Calu3 (cell line): ENCODE measurements at regions not wholly inside any gene's neighbourhood (a gene's known extent, or its start where the extent isn't known, plus 50 kb on each side); places are given as distances from the start of the nearest gene placed in this dataset.

Source experiments
- BruUV-seq: library from RNA; stranded (reverse); fragments of 400-500 nt; replicated peaks from 2 replicates; lab custom pipeline; 2021; lab: Mats Ljungman, UMichigan
- CTCF ChIA-PET: fragments of 300-600 bp; sonication (Branson Sonifier 250); formaldehyde crosslinking; loops from one replicate; lab custom pipeline; 2022; ENCODE audit warnings: antibody characterized with exemption; lab: Charles Lee
- DNase-seq: peaks from one replicate; pipeline ENCODE4 v3.0.0; 2022
- H3K27ac Mint-ChIP-seq: one replicate; pipeline ENCODE4 v1.8.0; 2022; ENCODE audit warnings: mixed read lengths; ENCODE audit not compliant: unreplicated experiment
- H3K27me3 Mint-ChIP-seq: one replicate; pipeline ENCODE4 v1.8.0; 2022; ENCODE audit warnings: mixed read lengths; ENCODE audit not compliant: unreplicated experiment
- H3K36me3 Mint-ChIP-seq: one replicate; pipeline ENCODE4 v1.8.0; 2022; ENCODE audit warnings: mild to moderate bottlenecking, moderate library complexity, mixed read lengths; ENCODE audit not compliant: insufficient read depth, unreplicated experiment
- H3K4me1 Mint-ChIP-seq: one replicate; pipeline ENCODE4 v1.8.0; 2022; ENCODE audit warnings: mild to moderate bottlenecking, low read depth, mixed read lengths; ENCODE audit not compliant: unreplicated experiment
- H3K4me3 Mint-ChIP-seq: one replicate; pipeline ENCODE4 v1.8.0; 2022; ENCODE audit warnings: mild to moderate bottlenecking, low read depth, moderate library complexity, mixed read lengths; ENCODE audit not compliant: unreplicated experiment
- H3K9me3 Mint-ChIP-seq: one replicate; pipeline ENCODE4 v1.8.0; 2022; ENCODE audit warnings: low read depth, mixed read lengths; ENCODE audit not compliant: unreplicated experiment
- intact Hi-C: fragments of 100-400 bp; cut with micrococcal nuclease; formaldehyde crosslinking; loops from one replicate; pipeline ENCODE4 v1.10.0; 2022; ENCODE audit not compliant: unreplicated experiment
- TF ChIP-seq, protein P1 (sequence below): fragments of 200-600 bp; IDR thresholded peaks from one replicate; pipeline ENCODE4 v1.8.0; 2022; ENCODE audit warnings: antibody characterized with exemption; ENCODE audit not compliant: unreplicated experiment

DNA sequence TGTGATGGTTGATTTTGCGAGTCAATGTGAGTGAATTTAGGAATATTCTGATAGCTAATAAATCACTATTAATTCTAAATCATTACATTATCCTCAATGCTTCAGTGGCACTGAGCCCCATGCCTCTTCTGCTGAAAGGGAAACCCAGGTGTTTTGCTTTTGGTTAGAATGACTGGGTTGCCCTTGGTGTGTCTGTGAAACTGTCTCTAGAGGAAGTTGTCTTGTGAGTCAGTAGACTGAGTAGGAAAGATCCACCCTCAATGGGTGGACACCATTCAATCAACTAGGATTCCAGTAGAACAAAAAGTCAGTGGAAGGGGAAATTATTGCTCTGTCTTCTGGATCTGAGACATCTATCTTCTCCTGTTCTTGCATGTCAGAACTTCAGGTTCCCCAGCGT, 472.4 kb downstream of the ANKRD7 start:
- no peak for DNase-seq
- Mint-ChIP-seq H3K4me3 (no peak overlapping the region), H3K27me3 (no peaks in the 10 kb centered on the region)

DNA sequence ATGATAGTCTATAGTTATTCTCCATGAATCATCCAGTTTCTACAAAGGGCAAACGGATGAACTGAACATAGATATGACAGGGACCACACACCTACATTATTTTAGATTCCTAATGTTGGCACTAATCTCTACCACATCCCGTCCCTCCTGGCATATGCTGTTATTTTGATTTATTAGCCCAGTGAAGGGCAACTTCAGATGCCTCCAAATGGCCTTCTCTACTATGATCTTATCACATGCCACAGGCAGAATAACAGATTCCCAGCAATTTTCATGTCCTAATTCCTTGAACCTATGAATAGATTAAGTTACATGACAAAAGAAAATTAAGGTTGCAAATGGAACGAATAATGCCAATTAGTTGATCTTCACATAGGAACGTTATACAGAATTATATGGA, 474.7 kb downstream of the ANKRD7 start:
- CTCF ChIA-PET = no interaction called here
- TF ChIP-seq, protein P1, sequence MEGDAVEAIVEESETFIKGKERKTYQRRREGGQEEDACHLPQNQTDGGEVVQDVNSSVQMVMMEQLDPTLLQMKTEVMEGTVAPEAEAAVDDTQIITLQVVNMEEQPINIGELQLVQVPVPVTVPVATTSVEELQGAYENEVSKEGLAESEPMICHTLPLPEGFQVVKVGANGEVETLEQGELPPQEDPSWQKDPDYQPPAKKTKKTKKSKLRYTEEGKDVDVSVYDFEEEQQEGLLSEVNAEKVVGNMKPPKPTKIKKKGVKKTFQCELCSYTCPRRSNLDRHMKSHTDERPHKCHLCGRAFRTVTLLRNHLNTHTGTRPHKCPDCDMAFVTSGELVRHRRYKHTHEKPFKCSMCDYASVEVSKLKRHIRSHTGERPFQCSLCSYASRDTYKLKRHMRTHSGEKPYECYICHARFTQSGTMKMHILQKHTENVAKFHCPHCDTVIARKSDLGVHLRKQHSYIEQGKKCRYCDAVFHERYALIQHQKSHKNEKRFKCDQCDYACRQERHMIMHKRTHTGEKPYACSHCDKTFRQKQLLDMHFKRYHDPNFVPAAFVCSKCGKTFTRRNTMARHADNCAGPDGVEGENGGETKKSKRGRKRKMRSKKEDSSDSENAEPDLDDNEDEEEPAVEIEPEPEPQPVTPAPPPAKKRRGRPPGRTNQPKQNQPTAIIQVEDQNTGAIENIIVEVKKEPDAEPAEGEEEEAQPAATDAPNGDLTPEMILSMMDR = no peak
- no TSS peak for BruUV-seq
- H3K27me3 Mint-ChIP-seq = no peaks in the 10 kb centered on the region
- intact Hi-C loops = no loop called here
- no peak for DNase-seq
- H3K36me3 Mint-ChIP-seq = no peaks in the 10 kb centered on the region
- H3K4me3 Mint-ChIP-seq = no peak overlapping the region
- no peak overlapping the region for H3K27ac Mint-ChIP-seq
- H3K9me3 Mint-ChIP-seq = no peaks in the 10 kb centered on the region
- H3K4me1 Mint-ChIP-seq = no peaks in the 10 kb centered on the region

More for the DNA sequence above, 472.4 kb downstream of the ANKRD7 start:
- Mint-ChIP-seq H3K36me3 (no peaks in the 10 kb centered on the region), H3K9me3 (no peaks in the 10 kb centered on the region), H3K27ac (no peak overlapping the region), H3K4me1 (no peaks in the 10 kb centered on the region)
- no TSS peak for BruUV-seq
- TF ChIP-seq, protein P1 = no peak
- intact Hi-C loops = no loop called here
- CTCF ChIA-PET = no interaction called here

DNA sequence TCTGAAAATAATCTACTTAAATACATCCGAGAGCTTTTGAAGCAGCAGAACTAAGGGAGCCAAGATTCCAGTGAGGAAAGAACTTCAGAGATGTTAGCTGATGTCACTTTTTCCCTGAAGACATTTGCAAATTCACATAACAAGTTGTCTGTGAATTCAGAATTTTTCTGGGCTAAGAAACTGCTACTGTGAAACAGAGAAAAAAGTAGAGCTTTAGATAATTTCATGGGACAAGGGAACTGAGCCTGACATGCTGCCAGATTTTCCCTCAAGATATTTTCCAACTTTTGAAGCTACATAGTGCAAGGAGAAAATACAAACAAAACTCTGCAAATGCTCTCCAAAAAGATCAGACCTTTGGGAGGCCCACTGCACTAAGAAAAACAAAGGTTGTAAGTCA, 484.2 kb downstream of the ANKRD7 start:
- H3K27me3 Mint-ChIP-seq = no peaks in the 10 kb centered on the region
- no peak overlapping the region for H3K4me3 Mint-ChIP-seq
- DNase-seq = no peak
- no TSS peak for BruUV-seq
- H3K27ac Mint-ChIP-seq = no peak overlapping the region
- H3K4me1 Mint-ChIP-seq = no peaks in the 10 kb centered on the region
- CTCF ChIA-PET = interaction anchor here (0.7 kb wide), 1 partner anchor 1465 kb away, joined by 4 read pairs; no protein-coding TSS in a partner anchor
- H3K9me3 Mint-ChIP-seq = no peaks in the 10 kb centered on the region
- no peaks in the 10 kb centered on the region for H3K36me3 Mint-ChIP-seq
- intact Hi-C loops = no loop called here
- TF ChIP-seq, protein P1 = no peak

DNA sequence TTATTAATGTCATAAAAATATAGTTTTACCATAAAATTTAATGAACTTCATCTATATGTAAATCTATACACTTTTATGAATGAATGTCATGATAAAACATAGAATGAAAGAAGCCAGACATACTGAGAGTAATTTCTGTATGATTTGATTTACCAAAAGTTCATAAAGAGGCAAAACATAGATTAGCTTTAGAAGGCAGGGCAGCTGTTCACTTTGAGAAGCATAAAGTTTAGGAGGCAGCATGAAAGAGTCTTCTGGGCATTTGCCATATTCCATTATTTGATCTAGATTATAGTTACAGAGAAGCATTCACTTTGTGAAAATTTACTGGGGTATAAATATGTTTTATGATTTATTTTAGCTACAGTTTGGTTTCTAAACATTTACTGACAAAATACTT, 487.2 kb downstream of the ANKRD7 start:
- intact Hi-C loops = no loop called here
- BruUV-seq = no TSS peak
- H3K27ac Mint-ChIP-seq = no peak overlapping the region
- no peaks in the 10 kb centered on the region for H3K27me3 Mint-ChIP-seq
- no peak for DNase-seq
- CTCF ChIA-PET = no interaction called here
- TF ChIP-seq, protein P1 = no peak
- H3K9me3 Mint-ChIP-seq = no peaks in the 10 kb centered on the region
- no peak overlapping the region for H3K4me3 Mint-ChIP-seq
- no peaks in the 10 kb centered on the region for H3K4me1 Mint-ChIP-seq
- no peaks in the 10 kb centered on the region for H3K36me3 Mint-ChIP-seq
